ENCODE measurements at regions not wholly inside any gene's neighbourhood (a gene's known extent, or its start where the extent isn't known, plus 50 kb on each side); places are given as distances from the start of the nearest gene placed in this dataset.

- TF ChIP-seq POLR2A (IDR thresholded peaks at IDR 0.05) (no peak), POLR2AphosphoS5 (IDR thresholded peaks at IDR 0.05) (no peak)
- TF ChIP-seq, protein P1, sequence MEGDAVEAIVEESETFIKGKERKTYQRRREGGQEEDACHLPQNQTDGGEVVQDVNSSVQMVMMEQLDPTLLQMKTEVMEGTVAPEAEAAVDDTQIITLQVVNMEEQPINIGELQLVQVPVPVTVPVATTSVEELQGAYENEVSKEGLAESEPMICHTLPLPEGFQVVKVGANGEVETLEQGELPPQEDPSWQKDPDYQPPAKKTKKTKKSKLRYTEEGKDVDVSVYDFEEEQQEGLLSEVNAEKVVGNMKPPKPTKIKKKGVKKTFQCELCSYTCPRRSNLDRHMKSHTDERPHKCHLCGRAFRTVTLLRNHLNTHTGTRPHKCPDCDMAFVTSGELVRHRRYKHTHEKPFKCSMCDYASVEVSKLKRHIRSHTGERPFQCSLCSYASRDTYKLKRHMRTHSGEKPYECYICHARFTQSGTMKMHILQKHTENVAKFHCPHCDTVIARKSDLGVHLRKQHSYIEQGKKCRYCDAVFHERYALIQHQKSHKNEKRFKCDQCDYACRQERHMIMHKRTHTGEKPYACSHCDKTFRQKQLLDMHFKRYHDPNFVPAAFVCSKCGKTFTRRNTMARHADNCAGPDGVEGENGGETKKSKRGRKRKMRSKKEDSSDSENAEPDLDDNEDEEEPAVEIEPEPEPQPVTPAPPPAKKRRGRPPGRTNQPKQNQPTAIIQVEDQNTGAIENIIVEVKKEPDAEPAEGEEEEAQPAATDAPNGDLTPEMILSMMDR (IDR thresholded peaks at IDR 0.05 in 8 of 11, conservative IDR thresholded peaks at IDR 0.05 in 3 of 11), result no peak
These were observed 990.2 kb upstream of the ATXN7L3B start for GRCh38 chr12:73547421-73547820.

Measured in spleen (tissue), 7 donors.